Colonic mucosa (tissue), 4 donors: ENCODE measurements at regions not wholly inside any gene's neighbourhood (a gene's known extent, or its start where the extent isn't known, plus 50 kb on each side); places are given as distances from the start of the nearest gene placed in this dataset.

Experiments used
- DNase-seq: peaks from one replicate; pipeline ENCODE4 v3.0.0-alpha.2; 2020
- H3K27ac ChIP-seq: fragments of 200-600 bp; one replicate; pipeline ENCODE4 v1.8.0; 2021
- H3K27me3 ChIP-seq: fragments of 200-600 bp; one replicate; pipeline ENCODE4 v1.8.0; 2021
- H3K36me3 ChIP-seq: fragments of 200-600 bp; one replicate; pipeline ENCODE4 v1.8.0; 2021
- H3K4me1 ChIP-seq: fragments of 200-600 bp; one replicate; pipeline ENCODE4 v1.8.0; 2021; ENCODE audit warnings: mild to moderate bottlenecking
- H3K4me3 ChIP-seq: fragments of 200-600 bp; one replicate; pipeline ENCODE4 v1.8.0; 2021
- H3K9ac ChIP-seq, 2 donors: one replicate each; pipeline ENCODE4 v1.7.0; 2013; ENCODE audit warnings: control low read depth in 2 of 2, low read depth in 2 of 2, low read length in 2 of 2
- H3K9me3 ChIP-seq: fragments of 200-600 bp; one replicate; pipeline ENCODE4 v1.8.0; 2021
- intact Hi-C: fragments of 100-400 bp; cut with DNase I; formaldehyde crosslinking; loops from one replicate; pipeline ENCODE4 v1.14.1; 2022
- TF ChIP-seq, protein P1 (sequence below): fragments of 200-600 bp; IDR thresholded peaks from one replicate; pipeline ENCODE4 v1.8.0; 2022; ENCODE audit warnings: antibody characterized with exemption, mild to moderate bottlenecking
- donor health status: healthy.
- donor health status: DM: no; HTN: no; CAD: no.
- donor health status: DM: no; HTN: no; CAD: no.

- Histone ChIP-seq H3K27me3 (no peaks in the 10 kb centered on the region), H3K36me3 (no peaks in the 10 kb centered on the region), H3K27ac (no peak overlapping the region), H3K4me3 (no peak overlapping the region), H3K9ac (no peak overlapping the region), H3K9me3 (no peaks in the 10 kb centered on the region), H3K4me1 (no peaks in the 10 kb centered on the region)
- TF ChIP-seq, protein P1, sequence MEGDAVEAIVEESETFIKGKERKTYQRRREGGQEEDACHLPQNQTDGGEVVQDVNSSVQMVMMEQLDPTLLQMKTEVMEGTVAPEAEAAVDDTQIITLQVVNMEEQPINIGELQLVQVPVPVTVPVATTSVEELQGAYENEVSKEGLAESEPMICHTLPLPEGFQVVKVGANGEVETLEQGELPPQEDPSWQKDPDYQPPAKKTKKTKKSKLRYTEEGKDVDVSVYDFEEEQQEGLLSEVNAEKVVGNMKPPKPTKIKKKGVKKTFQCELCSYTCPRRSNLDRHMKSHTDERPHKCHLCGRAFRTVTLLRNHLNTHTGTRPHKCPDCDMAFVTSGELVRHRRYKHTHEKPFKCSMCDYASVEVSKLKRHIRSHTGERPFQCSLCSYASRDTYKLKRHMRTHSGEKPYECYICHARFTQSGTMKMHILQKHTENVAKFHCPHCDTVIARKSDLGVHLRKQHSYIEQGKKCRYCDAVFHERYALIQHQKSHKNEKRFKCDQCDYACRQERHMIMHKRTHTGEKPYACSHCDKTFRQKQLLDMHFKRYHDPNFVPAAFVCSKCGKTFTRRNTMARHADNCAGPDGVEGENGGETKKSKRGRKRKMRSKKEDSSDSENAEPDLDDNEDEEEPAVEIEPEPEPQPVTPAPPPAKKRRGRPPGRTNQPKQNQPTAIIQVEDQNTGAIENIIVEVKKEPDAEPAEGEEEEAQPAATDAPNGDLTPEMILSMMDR: no peak
- intact Hi-C loops: no loop called here
- DNase-seq: no peak
Observed at GRCh38 chr6:1055015-1055921, 256.6 kb upstream of the FOXQ1 start.

DNA sequence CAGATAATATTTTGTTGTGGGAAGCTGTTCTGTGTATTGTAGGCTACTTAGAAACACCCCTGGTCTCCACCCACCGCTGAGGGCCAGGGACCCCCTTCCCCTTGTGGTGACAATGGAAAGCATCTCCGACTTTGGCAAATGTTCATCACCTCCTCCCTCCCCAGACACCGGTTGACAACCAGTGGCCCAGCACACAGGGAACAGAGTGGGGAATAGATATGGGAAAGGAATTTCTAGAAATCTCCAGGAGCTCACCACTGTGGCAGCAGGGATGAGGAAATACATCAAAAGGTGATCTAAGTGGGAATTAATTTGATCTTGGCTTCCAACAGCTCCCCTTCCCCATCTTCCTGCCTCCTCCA is 257.3 kb upstream of the FOXQ1 start:
- Histone ChIP-seq H3K36me3 (no peaks in the 10 kb centered on the region), H3K27ac (no peak overlapping the region), H3K9ac (no peak overlapping the region), H3K9me3 (no peaks in the 10 kb centered on the region), H3K4me3 (no peak overlapping the region), H3K4me1 (no peaks in the 10 kb centered on the region), H3K27me3 (no peaks in the 10 kb centered on the region)
- DNase-seq: no peak
- TF ChIP-seq, protein P1: no peak
- intact Hi-C loops: no loop called here

- no peak overlapping the region for H3K9ac ChIP-seq
- H3K36me3 ChIP-seq: no peaks in the 10 kb centered on the region
- no peaks in the 10 kb centered on the region for H3K9me3 ChIP-seq
- DNase-seq: peak; percentile 4
- intact Hi-C loops: no loop called here
- no peak overlapping the region for H3K4me3 ChIP-seq
- no peak overlapping the region for H3K27ac ChIP-seq
- TF ChIP-seq, protein P1: no peak
- no peaks in the 10 kb centered on the region for H3K27me3 ChIP-seq
- H3K4me1 ChIP-seq: no peaks in the 10 kb centered on the region
Observed at GRCh38 chr6:1053586-1053985, 258.3 kb upstream of the FOXQ1 start.

GRCh38 chr6:1052262-1052661 is 259.6 kb upstream of the FOXQ1 start:
- H3K27me3 ChIP-seq: no peaks in the 10 kb centered on the region
- no peaks in the 10 kb centered on the region for H3K9me3 ChIP-seq
- no peak for DNase-seq
- H3K4me3 ChIP-seq: no peak overlapping the region
- no peaks in the 10 kb centered on the region for H3K36me3 ChIP-seq
- no peak overlapping the region for H3K9ac ChIP-seq
- H3K27ac ChIP-seq: no peak overlapping the region
- intact Hi-C loops: no loop called here
- H3K4me1 ChIP-seq: no peaks in the 10 kb centered on the region
- TF ChIP-seq, protein P1: no peak

DNA sequence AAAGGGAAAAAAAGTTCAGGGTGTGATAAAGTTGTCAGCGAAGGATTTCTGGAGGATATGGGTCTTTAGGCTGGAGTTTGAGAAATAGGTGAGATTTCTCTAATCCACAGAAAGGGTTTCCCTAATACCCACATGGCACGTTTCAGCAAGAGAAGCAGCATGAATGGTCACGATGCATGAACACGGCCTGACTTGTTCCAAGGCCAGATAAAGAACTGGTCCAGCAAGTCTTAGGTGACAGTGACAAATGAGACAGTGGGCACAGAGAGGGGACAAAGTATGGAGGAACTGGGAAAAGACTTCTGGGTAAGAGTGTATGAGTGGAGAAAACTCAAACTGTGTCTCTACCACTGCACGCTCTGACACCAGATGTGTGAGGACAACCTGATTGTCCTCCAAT is 262.0 kb upstream of the FOXQ1 start:
- H3K36me3 ChIP-seq: no peaks in the 10 kb centered on the region
- intact Hi-C loops: no loop called here
- no peaks in the 10 kb centered on the region for H3K9me3 ChIP-seq
- TF ChIP-seq, protein P1: no peak
- H3K4me3 ChIP-seq: no peak overlapping the region
- H3K9ac ChIP-seq: no peak overlapping the region
- no peak overlapping the region for H3K27ac ChIP-seq
- no peaks in the 10 kb centered on the region for H3K4me1 ChIP-seq
- H3K27me3 ChIP-seq: no peaks in the 10 kb centered on the region
- no peak for DNase-seq
